Right lobe of liver (tissue), 6 donors: ENCODE measurements at regions not wholly inside any gene's neighbourhood (a gene's known extent, or its start where the extent isn't known, plus 50 kb on each side); places are given as distances from the start of the nearest gene placed in this dataset.
A peak's percentile ranks its signal among the peaks of the same experiment; 100 is the strongest.

Source experiments
- ATAC-seq, 4 donors: fragments of 200-7000 bp; cut with Tn5 transposase; one replicate each; pipeline ENCODE4 v1.9.1; 2020; ENCODE audit warnings: mild to moderate bottlenecking in 4 of 4, moderate library complexity in 4 of 4
- DNase-seq, 3 donors: peaks; one replicate each; pipeline ENCODE4 v3.0.0-alpha.2; 2020
- H3K27ac ChIP-seq, 3 donors: fragments of 200-600 bp; one replicate each; pipeline ENCODE4 v1.8.0; 2022
- H3K27me3 ChIP-seq, 2 donors: fragments of 200-600 bp; one replicate each; pipeline ENCODE4 v1.8.0; 2022
- H3K36me3 ChIP-seq, 4 donors: fragments of 200-600 bp; sonication (generic) in 1 of 4; one replicate each; pipeline versions ENCODE4 v1.5.1 to v1.8.0; 2017 to 2022; ENCODE audit warnings: control low read depth in 1 of 4
- H3K4me1 ChIP-seq, 4 donors: fragments of 200-600 bp; sonication (generic) in 1 of 4; one replicate each; pipeline versions ENCODE4 v1.5.1 to v1.8.0; 2017 to 2022; ENCODE audit warnings: control low read depth in 1 of 4
- H3K4me3 ChIP-seq, 3 donors: fragments of 200-600 bp; one replicate each; pipeline ENCODE4 v1.8.0; 2022
- H3K9me3 ChIP-seq, 4 donors: fragments of 200-600 bp; sonication (generic) in 1 of 4; one replicate each; pipeline versions ENCODE4 v1.5.1 to v1.8.0; 2017 to 2022; ENCODE audit warnings: control low read depth in 1 of 4
- POLR2A ChIP-seq: fragments of 450-650 bp; IDR thresholded peaks from one replicate; pipeline ENCODE4 v1.6.1; 2017; ENCODE audit warnings: antibody characterized with exemption, mild to moderate bottlenecking
- whole genome bisulfite sequencing: methylation state at CpG from one replicate; pipeline ENCODE4 v1.1.6; 2018; ENCODE audit warnings: low coverage, low lambda C conversion rate; ENCODE audit not compliant: insufficient coverage; ENCODE audit errors: missing lambda C conversion rate; 5-methylcytosine and 5-hydroxymethylcytosine counted together
- intact Hi-C, 2 donors: fragments of 100-400 bp; cut with DNase I; formaldehyde crosslinking; loops; one replicate each; pipeline versions ENCODE4 v1.11.2 to v1.14.1; 2022
- TF ChIP-seq, protein P1 (sequence below), 4 donors: fragments of 200-600 bp in 3 of 4; fragments of 450-650 bp in 1 of 4; IDR thresholded peaks; one replicate each; pipeline versions ENCODE4 v1.5.1 to v1.8.0; 2016 to 2022; ENCODE audit warnings: antibody characterized with exemption in 4 of 4, mild to moderate bottlenecking in 2 of 4
- donor health status: DM: no; HTN: yes; CAD: no.
- donor health status: DM: no; HTN: no; CAD: no.
- donor health status: DM: no; HTN: no; CAD: no.
- donor health status: DM: no; HTN: yes; CAD: no.
- donor health status: DM: no; HTN: yes; CAD: no.

DNA sequence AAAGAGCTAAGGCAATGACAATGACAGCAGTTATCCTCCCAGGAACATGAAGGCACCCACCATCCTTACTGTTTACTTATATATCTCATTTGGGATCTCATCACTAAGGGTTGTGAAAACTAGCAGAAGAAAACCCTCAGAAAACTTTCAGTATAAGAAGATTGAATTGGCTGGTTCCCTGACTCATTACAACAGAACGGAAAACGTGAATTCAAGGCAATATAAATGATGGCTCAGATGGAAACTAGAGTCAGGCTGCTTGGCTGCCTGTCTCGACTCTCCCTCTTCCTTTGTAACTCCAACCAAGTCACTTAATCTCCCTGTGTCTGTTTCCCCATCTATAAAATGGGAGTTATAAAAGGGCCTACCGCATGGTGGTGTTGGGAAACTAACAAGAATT lies 387.1 kb upstream of the JARID2 start:
- no peaks in the 10 kb centered on the region for H3K9me3 ChIP-seq
- no peak overlapping the region for H3K27ac ChIP-seq
- no peaks in the 10 kb centered on the region for H3K27me3 ChIP-seq
- H3K4me1 ChIP-seq: no peaks in the 10 kb centered on the region
- no peak for TF ChIP-seq POLR2A
- TF ChIP-seq, protein P1, sequence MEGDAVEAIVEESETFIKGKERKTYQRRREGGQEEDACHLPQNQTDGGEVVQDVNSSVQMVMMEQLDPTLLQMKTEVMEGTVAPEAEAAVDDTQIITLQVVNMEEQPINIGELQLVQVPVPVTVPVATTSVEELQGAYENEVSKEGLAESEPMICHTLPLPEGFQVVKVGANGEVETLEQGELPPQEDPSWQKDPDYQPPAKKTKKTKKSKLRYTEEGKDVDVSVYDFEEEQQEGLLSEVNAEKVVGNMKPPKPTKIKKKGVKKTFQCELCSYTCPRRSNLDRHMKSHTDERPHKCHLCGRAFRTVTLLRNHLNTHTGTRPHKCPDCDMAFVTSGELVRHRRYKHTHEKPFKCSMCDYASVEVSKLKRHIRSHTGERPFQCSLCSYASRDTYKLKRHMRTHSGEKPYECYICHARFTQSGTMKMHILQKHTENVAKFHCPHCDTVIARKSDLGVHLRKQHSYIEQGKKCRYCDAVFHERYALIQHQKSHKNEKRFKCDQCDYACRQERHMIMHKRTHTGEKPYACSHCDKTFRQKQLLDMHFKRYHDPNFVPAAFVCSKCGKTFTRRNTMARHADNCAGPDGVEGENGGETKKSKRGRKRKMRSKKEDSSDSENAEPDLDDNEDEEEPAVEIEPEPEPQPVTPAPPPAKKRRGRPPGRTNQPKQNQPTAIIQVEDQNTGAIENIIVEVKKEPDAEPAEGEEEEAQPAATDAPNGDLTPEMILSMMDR (IDR thresholded peaks at IDR 0.05): no peak
- DNase-seq (no peak), ATAC-seq (no peak)
- 67% methylated on average over 4 of the region's 4 CpGs for WGBS
- H3K36me3 ChIP-seq: no peaks in the 10 kb centered on the region
- H3K4me3 ChIP-seq: no peak overlapping the region
- intact Hi-C loops: no loop called here

DNA sequence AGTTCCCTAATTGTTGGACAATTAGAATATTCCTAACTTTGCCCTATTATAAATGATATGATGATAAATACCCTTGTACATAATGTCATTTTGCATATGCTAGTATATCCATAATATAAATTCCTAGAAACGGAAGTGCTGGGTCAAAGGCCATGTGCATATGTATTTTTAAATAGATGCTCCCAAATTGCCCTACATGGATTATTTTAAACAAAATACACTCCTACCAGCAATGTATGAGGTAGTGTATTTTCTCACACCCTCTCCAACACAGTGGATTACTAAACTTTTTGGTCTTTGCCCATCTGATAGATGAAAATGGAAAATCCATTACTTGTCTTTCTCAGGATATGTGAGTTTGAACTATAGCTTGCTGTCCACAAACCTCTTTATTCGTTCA lies 385.1 kb upstream of the JARID2 start:
- TF ChIP-seq POLR2A: no peak
- TF ChIP-seq, protein P1 (IDR thresholded peaks at IDR 0.05): no peak
- H3K4me1 ChIP-seq: no peaks in the 10 kb centered on the region
- DNase-seq (no peak), ATAC-seq (no peak)
- no peak overlapping the region for H3K27ac ChIP-seq
- no peaks in the 10 kb centered on the region for H3K27me3 ChIP-seq
- WGBS: 49% methylated on average over 2 of the region's 2 CpGs
- no peaks in the 10 kb centered on the region for H3K36me3 ChIP-seq
- H3K9me3 ChIP-seq: no peaks in the 10 kb centered on the region
- H3K4me3 ChIP-seq: no peak overlapping the region
- intact Hi-C loops: no loop called here

DNA sequence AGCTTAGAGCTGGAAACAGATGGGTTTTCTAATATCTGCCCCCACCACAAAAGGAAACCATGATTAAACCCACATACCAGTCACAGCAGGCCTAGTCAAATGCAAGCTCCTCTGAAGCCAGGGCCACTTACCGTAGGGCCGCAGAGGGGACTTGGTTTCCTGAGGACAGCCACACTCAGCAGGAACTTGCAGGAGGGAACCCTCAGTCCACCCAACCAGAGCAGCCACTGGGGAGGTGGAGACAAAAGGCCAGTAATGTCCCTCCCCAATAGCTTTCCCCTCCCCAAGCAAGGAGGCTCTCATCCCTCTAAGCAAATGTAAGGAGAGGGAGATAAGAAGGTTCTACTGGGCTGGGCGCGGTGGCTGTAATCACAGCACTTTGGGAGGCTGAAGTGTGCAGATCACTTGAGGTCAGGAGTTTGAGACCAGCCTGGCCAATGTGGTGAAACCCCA lies 384.4 kb upstream of the JARID2 start:
- Histone ChIP-seq H3K27ac (no peak overlapping the region), H3K4me1 (no peaks in the 10 kb centered on the region), H3K27me3 (no peaks in the 10 kb centered on the region), H3K9me3 (no peaks in the 10 kb centered on the region), H3K4me3 (no peak overlapping the region), H3K36me3 (no peaks in the 10 kb centered on the region)
- 80% methylated on average over 3 of the region's 4 CpGs for WGBS
- peak in 1 of 4 donors; percentile 30 for ATAC-seq
- intact Hi-C loops: no loop called here
- no peak for DNase-seq
- TF ChIP-seq, protein P1 (IDR thresholded peaks at IDR 0.05): no peak
- TF ChIP-seq POLR2A: no peak

DNA sequence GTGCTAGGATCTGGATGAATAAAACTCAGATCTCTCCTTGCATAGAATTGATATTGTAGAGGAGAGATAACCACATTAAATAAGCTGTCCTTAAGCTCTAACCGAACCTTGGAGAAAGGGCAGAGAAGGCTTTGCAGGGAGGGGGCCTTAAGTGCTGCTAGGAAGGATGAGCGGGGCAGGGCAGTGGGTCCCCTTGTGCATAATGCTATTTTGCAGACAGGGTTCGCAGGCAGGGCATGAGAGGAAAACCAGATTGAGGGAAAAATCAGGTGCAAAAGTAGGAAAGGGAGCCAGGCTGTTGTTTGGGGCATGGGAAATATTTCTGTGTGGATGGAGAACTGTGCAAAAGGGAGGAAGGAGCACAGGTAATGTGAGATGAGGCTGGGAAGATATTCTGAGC lies 383.0 kb upstream of the JARID2 start:
- intact Hi-C loops: no loop called here
- no peak for ATAC-seq
- H3K27ac ChIP-seq: no peak overlapping the region
- no peak for DNase-seq
- TF ChIP-seq, protein P1 (IDR thresholded peaks at IDR 0.05): no peak
- no peak for TF ChIP-seq POLR2A
- WGBS: 100% methylated on average over 1 of the region's 3 CpGs
- H3K4me1 ChIP-seq: no peaks in the 10 kb centered on the region
- H3K36me3 ChIP-seq: no peaks in the 10 kb centered on the region
- no peaks in the 10 kb centered on the region for H3K27me3 ChIP-seq
- no peak overlapping the region for H3K4me3 ChIP-seq
- no peaks in the 10 kb centered on the region for H3K9me3 ChIP-seq
